ENCODE measurements at regions not wholly inside any gene's neighbourhood (a gene's known extent, or its start where the extent isn't known, plus 50 kb on each side); places are given as distances from the start of the nearest gene placed in this dataset.

DNA sequence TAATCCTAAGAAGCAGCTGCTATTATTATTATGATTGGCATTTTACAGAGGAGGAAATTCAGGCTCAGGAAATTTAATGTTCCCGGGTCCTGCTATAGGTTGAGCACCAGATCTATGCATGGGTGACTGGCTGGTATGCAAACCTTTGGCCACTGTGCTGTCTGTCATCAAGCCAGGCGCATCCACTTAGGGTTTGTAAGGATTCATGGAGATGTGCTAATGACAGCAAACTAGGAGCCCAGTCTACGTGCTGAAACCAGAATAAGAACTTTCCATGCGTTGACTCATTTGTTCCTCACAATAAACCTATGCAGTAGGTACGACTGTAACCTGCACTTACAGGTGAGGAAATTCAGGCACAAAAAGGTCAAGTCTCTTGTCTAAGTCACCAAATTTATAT lies 64.5 kb upstream of the ZMIZ1 start:
- TF ChIP-seq, protein P1, sequence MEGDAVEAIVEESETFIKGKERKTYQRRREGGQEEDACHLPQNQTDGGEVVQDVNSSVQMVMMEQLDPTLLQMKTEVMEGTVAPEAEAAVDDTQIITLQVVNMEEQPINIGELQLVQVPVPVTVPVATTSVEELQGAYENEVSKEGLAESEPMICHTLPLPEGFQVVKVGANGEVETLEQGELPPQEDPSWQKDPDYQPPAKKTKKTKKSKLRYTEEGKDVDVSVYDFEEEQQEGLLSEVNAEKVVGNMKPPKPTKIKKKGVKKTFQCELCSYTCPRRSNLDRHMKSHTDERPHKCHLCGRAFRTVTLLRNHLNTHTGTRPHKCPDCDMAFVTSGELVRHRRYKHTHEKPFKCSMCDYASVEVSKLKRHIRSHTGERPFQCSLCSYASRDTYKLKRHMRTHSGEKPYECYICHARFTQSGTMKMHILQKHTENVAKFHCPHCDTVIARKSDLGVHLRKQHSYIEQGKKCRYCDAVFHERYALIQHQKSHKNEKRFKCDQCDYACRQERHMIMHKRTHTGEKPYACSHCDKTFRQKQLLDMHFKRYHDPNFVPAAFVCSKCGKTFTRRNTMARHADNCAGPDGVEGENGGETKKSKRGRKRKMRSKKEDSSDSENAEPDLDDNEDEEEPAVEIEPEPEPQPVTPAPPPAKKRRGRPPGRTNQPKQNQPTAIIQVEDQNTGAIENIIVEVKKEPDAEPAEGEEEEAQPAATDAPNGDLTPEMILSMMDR (conservative IDR thresholded peaks at IDR 0.05; ENCODE audit: low read depth, low read length) = no peak

DNA sequence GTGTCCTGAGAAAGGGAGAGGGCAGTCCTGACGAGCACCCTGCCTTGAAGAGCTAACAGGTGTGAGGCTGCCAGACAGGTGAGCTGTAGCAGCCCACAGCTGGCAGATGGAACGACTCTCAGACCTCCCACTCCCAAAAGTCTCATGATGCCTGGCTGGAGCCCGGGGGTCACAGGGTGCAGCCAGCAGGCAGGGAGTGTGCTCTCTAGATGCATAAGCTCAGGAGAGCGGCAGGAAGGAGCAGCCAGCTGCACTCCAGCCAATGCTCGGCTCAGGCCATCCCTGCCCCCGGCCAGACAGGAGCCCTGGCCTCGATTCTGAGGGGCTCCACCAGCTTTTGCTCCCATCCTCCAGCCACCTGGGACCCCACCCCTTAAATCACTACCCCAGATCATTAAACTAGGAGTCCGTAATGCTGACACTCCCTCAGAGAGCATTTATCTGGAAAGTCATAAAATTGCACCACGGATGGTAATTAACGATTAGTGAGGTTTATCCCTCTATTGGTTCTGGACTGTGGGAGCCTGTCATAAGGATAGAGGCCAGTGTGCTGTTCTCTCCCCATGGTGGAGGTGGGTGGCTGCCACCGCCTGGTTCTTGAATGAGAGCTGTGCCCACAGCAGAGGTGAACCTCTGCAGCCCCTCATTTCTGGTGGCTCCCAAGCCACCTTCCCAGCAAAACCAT lies 63.5 kb upstream of the ZMIZ1 start:
- TF ChIP-seq, protein P1 (conservative IDR thresholded peaks at IDR 0.05; ENCODE audit: low read depth, low read length) = no peak
- H3K4me3 ChIP-seq (ENCODE audit: low read depth, low read length) = no peak overlapping the region

More for the DNA sequence above, 64.5 kb upstream of the ZMIZ1 start:
- no peak for DNase-seq (ENCODE audit: low read depth)
- H3K4me3 ChIP-seq (ENCODE audit: low read depth, low read length) = no peak overlapping the region

DNA sequence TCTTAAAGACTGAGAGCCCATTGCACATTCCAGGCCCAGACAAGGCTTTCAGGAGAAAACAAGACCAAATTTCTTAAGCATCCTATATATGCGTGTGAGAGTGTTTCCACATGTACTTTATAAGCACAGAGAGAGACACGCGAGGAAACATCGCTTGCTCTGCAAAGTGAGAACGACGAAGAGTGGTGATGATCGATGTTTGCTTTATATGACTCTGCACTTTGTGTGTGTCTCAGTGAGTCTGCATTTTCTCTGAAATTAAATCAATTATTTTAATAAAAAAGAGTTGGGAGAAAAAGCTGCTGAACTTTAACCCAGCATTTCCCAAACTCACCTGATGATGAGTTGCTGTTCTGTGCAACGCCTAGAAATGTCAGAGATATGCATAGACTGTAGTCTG lies 61.7 kb upstream of the ZMIZ1 start:
- no peak overlapping the region for H3K4me3 ChIP-seq (ENCODE audit: low read depth, low read length)
- TF ChIP-seq, protein P1 (conservative IDR thresholded peaks at IDR 0.05; ENCODE audit: low read depth, low read length) = no peak
- no peak for DNase-seq (ENCODE audit: low read depth)

More for the DNA sequence above, 63.5 kb upstream of the ZMIZ1 start:
- DNase-seq (ENCODE audit: low read depth) = no peak

DNA sequence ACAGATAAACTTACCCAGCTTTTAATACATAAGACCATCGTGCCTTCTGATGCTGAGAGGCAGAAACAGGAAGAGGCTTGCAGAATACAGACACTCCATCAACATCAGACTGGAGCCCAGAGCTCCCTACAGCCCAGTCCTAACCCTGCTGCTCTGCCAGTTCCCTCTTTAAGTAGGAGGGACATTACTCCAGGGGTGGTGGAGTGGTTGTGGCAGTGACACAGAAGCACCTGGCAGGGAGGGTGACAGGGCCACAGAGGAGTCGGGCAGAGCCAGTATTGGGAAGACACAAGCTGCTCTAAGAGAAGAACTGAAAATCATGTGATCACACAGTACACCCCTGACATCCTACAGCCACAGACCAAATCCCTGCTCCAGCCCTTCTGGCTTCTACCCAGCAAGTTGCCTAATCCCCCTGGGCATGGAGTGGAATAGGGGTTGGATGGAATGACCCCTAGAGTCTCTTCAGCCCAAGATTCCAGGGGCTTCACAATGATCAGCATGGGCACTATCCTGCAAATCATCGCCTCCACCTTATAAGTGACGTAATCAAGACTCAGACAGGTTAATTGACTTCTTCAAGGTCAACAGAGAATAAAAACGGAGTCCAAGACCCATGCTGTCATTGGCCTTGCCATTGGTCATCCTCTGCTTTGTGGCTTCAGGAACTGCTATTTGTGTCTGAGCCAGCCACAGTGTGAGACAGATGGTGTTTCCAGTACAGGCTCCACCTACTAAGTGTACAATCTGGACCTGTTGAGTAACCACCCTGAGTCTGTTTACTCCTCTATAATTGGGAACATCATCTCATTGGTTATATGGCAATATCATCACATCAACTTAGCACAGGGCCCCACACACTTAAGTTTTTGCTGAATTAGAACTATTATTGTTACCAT lies 61.1 kb upstream of the ZMIZ1 start:
- TF ChIP-seq, protein P1 (conservative IDR thresholded peaks at IDR 0.05; ENCODE audit: low read depth, low read length) = no peak
- no peak overlapping the region for H3K4me3 ChIP-seq (ENCODE audit: low read depth, low read length)
- no peak for DNase-seq (ENCODE audit: low read depth)

DNA sequence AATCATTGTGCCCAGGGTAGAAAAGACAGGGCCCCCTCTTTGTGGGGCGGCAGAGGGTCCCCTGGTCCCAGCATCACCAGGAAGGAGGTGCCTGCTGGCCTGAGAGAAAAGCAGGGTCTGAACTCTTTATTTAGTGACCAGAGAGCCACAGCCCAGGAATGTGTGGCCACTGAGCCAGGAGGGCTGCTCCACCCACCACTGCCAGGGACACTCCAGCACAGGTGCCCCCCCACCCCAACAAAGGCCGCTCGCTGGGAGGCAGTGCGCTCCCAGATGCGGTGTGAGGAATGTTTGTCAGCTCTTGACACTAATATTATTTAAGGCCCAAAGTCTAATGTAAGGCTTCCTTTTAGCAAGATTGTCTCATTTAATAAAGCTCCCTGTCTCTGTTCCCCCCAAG lies 59.6 kb upstream of the ZMIZ1 start:
- no peak for DNase-seq (ENCODE audit: low read depth)

DNA sequence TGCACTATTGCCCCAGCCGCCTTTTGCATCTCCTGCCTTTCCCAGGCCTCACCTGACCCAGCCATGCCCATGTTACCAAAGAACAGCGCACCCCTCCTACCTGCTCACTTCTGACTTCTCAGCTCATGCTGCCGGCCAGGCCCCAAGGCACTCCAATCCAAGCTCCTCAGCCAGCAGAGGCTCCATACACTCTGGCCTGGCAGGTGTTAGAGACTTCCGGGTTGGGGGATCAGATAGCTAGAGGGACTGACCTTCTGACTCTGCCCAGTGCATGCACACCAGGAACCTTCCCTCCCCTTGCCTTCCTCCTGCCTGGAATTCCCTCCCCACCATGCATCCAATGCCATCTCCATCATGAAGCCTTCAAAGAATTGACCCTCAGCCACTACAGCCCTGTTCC lies 56.2 kb upstream of the ZMIZ1 start:
- TF ChIP-seq, protein P1 (conservative IDR thresholded peaks at IDR 0.05; ENCODE audit: low read depth, low read length) = no peak
- no peak overlapping the region for H3K4me3 ChIP-seq (ENCODE audit: low read depth, low read length)
- no peak for DNase-seq (ENCODE audit: low read depth)

More for the DNA sequence above, 59.6 kb upstream of the ZMIZ1 start:
- no peak overlapping the region for H3K4me3 ChIP-seq (ENCODE audit: low read depth, low read length)
- TF ChIP-seq, protein P1 (conservative IDR thresholded peaks at IDR 0.05; ENCODE audit: low read depth, low read length) = no peak

Measured in epithelial cell of proximal tubule (primary cell).